Vagina (tissue), 2 donors: ENCODE measurements at regions not wholly inside any gene's neighbourhood (a gene's known extent, or its start where the extent isn't known, plus 50 kb on each side); places are given as distances from the start of the nearest gene placed in this dataset.

Experiments
- CTCF ChIP-seq, 3 experiments: fragments of 450-650 bp in 2 of 3; fragments of 200-600 bp in 1 of 3; sonication (generic) in 1 of 3; IDR thresholded peaks; one replicate each; pipeline ENCODE4 v1.5.1; 2017 to 2019; ENCODE audit warnings: antibody characterized with exemption in 3 of 3, mild to moderate bottlenecking in 2 of 3, moderate library complexity in 2 of 3
- POLR2A ChIP-seq, 2 donors: fragments of 450-650 bp; IDR thresholded peaks; one replicate each; pipeline ENCODE4 v1.6.1; 2017; ENCODE audit warnings: antibody characterized with exemption in 2 of 2, mild to moderate bottlenecking in 2 of 2, moderate library complexity in 2 of 2
- POLR2AphosphoS5 ChIP-seq, 2 donors: sonication (generic); formaldehyde crosslinking; IDR thresholded peaks; one replicate each; pipeline ENCODE4 v1.9.0; 2017; ENCODE audit warnings: antibody characterized with exemption in 2 of 2, mild to moderate bottlenecking in 2 of 2, low read depth in 1 of 2; ENCODE audit not compliant: insufficient read depth in 1 of 2

- TF ChIP-seq POLR2A (IDR thresholded peaks at IDR 0.05), result no peak
- no peak for TF ChIP-seq CTCF (IDR thresholded peaks at IDR 0.05)
- TF ChIP-seq POLR2AphosphoS5 (IDR thresholded peaks at IDR 0.05; ENCODE audit: insufficient read depth in 1 of 2, low read depth in 1 of 2), result no peak
Observed at GRCh38 chr11:27770576-27770975, 70.3 kb upstream of the BDNF start.
